ENCODE measurements at regions not wholly inside any gene's neighbourhood (a gene's known extent, or its start where the extent isn't known, plus 50 kb on each side); places are given as distances from the start of the nearest gene placed in this dataset.

DNA sequence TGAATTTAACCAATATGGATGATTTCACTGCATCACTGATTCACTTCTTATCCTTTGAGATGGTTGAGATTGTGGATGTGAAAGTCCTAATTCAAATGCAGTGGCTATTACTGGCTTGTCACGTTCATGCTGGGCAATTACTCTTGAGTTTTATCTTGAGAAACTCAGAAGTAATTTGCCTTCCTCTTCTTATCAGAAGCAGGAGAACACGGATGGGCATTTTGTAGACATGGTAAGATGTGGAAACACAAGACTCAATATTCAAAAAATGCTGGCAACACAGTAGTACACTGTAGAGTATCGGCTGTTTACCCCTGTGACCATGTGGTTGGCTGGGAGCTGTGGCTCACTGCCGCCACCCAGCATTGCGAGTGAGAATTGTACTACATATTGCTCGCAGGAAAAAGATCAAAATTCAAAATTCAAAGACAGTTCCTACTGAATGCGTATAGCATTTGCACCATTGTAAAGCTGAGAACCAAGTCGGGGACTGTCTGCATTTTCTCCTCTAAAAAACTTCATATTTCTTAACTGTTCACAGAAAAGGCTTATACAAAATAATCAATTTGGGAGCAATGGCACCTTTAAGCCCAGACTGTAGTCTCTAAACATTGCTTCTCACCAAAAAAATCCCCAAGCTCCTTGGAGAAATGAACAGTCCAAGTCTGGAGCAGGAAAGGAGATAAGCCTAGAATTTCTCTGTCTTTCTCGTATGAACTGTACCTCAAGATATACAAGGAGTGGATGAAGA is 61.9 kb upstream of the ELOVL5 start:
- DNase-seq (ENCODE audit: low read depth in 2 of 2), result peak; percentile 58 to 65
- H3K4me3 ChIP-seq (replicated peaks in 1 of 2; ENCODE audit: low read depth in 2 of 2, low read length in 2 of 2), result no peak overlapping the region
- TF ChIP-seq, protein P1, sequence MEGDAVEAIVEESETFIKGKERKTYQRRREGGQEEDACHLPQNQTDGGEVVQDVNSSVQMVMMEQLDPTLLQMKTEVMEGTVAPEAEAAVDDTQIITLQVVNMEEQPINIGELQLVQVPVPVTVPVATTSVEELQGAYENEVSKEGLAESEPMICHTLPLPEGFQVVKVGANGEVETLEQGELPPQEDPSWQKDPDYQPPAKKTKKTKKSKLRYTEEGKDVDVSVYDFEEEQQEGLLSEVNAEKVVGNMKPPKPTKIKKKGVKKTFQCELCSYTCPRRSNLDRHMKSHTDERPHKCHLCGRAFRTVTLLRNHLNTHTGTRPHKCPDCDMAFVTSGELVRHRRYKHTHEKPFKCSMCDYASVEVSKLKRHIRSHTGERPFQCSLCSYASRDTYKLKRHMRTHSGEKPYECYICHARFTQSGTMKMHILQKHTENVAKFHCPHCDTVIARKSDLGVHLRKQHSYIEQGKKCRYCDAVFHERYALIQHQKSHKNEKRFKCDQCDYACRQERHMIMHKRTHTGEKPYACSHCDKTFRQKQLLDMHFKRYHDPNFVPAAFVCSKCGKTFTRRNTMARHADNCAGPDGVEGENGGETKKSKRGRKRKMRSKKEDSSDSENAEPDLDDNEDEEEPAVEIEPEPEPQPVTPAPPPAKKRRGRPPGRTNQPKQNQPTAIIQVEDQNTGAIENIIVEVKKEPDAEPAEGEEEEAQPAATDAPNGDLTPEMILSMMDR (IDR thresholded peaks at IDR 0.05; ENCODE audit: low read depth, low read length), result peak; percentile 81

DNA sequence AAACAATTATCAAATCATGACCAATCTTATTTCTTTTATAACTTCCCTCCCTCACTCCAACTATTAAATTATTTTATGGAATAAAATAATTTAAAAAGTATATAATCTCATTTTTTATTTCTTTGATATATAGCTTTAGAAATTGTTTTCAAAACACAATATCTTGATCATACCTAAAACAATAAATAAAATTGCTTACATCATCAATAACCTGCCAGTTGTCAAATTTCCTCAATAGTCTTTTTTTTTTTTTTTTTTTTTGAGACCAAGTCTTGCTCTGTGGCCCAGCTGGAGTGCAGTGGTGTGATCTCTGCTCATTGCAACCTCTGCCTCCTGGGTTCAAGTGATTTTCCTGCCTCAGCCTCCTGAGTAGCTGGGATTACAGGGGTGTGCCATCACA is 60.1 kb upstream of the ELOVL5 start:
- no peak for DNase-seq (ENCODE audit: low read depth in 2 of 2)
- TF ChIP-seq, protein P1 (IDR thresholded peaks at IDR 0.05; ENCODE audit: low read depth, low read length), result no peak
- H3K4me3 ChIP-seq (replicated peaks in 1 of 2; ENCODE audit: low read depth in 2 of 2, low read length in 2 of 2), result no peak overlapping the region

DNA sequence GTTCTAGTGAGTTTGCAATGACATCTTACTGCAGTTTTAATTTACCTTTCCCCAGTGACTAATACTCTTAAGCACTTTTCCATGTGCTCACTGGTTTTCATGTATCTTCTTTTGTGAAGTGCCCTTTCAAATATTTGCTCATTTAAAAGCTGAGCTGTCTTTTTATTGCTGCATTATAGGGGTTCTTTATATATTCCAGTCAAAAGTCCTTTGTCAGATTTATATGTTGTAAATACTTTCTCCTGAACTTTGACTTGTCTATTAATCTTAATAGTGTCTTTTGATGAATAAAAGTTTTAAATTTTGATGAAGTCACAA is 50.2 kb upstream of the ELOVL5 start:
- peak in 1 of 2 donors; percentile 9 for DNase-seq (ENCODE audit: low read depth in 2 of 2)
- TF ChIP-seq, protein P1 (IDR thresholded peaks at IDR 0.05; ENCODE audit: low read depth, low read length), result no peak
- no peak overlapping the region for H3K4me3 ChIP-seq (replicated peaks in 1 of 2; ENCODE audit: low read depth in 2 of 2, low read length in 2 of 2)

DNA sequence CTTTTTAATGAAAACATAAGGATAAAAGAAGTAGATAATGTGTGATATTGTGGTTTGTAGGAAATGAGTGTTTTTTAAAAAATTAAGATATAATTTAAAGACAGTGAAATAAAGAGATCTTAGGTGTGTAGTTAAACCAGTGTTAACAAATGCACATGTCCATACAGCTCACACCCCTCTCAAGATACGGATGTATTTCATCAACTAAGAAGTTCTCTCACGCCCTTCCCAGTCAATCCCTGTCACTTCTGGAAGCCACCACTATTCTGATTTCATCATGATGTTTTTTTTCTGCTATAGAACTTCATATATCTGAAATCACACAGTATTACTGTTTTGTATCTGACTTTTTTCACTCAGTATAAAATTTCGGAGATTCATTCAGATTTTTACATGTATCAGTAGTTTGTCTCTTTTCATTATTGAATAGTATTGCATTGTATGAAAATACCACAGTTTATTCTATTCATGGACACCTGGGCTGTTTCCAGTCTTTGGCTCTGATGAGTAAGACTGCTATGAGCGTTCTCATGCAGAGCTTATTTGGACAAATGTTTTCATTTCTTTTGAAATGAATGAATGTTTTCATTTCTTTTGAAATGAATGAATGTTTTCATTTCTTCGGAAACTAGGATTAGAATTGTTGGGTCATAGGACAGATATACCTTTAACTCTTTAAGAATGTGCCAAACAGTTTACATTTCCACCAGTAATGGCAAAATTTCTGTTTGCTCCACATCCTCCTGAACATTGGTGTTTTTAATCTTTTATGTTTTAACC is 49.7 kb upstream of the ELOVL5 start:
- DNase-seq (ENCODE audit: low read depth in 2 of 2), result peak in 1 of 2 donors; percentile 33
- H3K4me3 ChIP-seq (replicated peaks in 1 of 2; ENCODE audit: low read depth in 2 of 2, low read length in 2 of 2), result no peak overlapping the region
- TF ChIP-seq, protein P1 (IDR thresholded peaks at IDR 0.05; ENCODE audit: low read depth, low read length), result no peak
